Panc1 (cell line): ENCODE measurements at regions not wholly inside any gene's neighbourhood (a gene's known extent, or its start where the extent isn't known, plus 50 kb on each side); places are given as distances from the start of the nearest gene placed in this dataset.

Experiments
- POLR2AphosphoS5 ChIP-seq: IDR thresholded peaks from 2 replicates; pipeline ENCODE4 v1.6.1; 2012; ENCODE audit warnings: mild to moderate bottlenecking, low read depth, low read length, moderate library complexity
- SIN3A ChIP-seq: IDR thresholded peaks from 2 replicates; pipeline ENCODE4 v1.6.1; 2012; ENCODE audit warnings: low read depth, mild to moderate bottlenecking, low read length, moderate library complexity, borderline replicate concordance; ENCODE audit not compliant: insufficient read depth
- TCF7L2 ChIP-seq: IDR thresholded peaks from 2 replicates; pipeline ENCODE4 v1.6.1; 2011; ENCODE audit warnings: mild to moderate bottlenecking, low read depth, low read length, inconsistent platforms
- TF ChIP-seq, protein P1 (sequence below): fragments of 450-650 bp; IDR thresholded peaks from 2 replicates; pipeline ENCODE4 v1.5.1; 2017; ENCODE audit warnings: mild to moderate bottlenecking
- TF ChIP-seq, protein P2 (sequence below), 2 experiments: IDR thresholded peaks; 2 replicates each; pipeline ENCODE4 v1.6.1; 2011 to 2012; ENCODE audit warnings: low read depth in 2 of 2, control low read depth in 1 of 2, low read length in 1 of 2, mild to moderate bottlenecking in 1 of 2, moderate library complexity in 1 of 2; ENCODE audit not compliant: insufficient read depth in 1 of 2

DNA sequence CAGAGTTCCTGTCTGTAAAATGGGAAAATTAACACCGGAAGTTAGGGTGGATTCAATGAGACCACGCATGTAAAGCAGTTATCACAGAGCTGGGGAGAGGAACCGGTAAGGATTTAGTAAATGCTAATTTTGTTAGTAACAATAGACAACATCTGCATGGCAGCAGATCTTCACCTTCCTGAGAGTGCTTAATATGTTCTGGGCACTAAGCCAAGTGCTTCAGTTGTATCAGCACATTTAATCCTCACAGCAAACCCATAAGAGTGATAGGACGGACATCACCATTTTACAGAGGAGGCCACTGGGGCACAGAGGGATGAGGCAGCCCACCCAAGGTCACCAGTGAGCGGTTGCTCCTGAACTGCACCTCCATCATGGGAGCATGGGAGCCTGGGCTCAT, 189.4 kb downstream of the WNT5A start:
- TF ChIP-seq, protein P1, sequence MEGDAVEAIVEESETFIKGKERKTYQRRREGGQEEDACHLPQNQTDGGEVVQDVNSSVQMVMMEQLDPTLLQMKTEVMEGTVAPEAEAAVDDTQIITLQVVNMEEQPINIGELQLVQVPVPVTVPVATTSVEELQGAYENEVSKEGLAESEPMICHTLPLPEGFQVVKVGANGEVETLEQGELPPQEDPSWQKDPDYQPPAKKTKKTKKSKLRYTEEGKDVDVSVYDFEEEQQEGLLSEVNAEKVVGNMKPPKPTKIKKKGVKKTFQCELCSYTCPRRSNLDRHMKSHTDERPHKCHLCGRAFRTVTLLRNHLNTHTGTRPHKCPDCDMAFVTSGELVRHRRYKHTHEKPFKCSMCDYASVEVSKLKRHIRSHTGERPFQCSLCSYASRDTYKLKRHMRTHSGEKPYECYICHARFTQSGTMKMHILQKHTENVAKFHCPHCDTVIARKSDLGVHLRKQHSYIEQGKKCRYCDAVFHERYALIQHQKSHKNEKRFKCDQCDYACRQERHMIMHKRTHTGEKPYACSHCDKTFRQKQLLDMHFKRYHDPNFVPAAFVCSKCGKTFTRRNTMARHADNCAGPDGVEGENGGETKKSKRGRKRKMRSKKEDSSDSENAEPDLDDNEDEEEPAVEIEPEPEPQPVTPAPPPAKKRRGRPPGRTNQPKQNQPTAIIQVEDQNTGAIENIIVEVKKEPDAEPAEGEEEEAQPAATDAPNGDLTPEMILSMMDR = no peak
- TF ChIP-seq SIN3A (no peak), POLR2AphosphoS5 (no peak), TCF7L2 (no peak)
- TF ChIP-seq, protein P2, sequence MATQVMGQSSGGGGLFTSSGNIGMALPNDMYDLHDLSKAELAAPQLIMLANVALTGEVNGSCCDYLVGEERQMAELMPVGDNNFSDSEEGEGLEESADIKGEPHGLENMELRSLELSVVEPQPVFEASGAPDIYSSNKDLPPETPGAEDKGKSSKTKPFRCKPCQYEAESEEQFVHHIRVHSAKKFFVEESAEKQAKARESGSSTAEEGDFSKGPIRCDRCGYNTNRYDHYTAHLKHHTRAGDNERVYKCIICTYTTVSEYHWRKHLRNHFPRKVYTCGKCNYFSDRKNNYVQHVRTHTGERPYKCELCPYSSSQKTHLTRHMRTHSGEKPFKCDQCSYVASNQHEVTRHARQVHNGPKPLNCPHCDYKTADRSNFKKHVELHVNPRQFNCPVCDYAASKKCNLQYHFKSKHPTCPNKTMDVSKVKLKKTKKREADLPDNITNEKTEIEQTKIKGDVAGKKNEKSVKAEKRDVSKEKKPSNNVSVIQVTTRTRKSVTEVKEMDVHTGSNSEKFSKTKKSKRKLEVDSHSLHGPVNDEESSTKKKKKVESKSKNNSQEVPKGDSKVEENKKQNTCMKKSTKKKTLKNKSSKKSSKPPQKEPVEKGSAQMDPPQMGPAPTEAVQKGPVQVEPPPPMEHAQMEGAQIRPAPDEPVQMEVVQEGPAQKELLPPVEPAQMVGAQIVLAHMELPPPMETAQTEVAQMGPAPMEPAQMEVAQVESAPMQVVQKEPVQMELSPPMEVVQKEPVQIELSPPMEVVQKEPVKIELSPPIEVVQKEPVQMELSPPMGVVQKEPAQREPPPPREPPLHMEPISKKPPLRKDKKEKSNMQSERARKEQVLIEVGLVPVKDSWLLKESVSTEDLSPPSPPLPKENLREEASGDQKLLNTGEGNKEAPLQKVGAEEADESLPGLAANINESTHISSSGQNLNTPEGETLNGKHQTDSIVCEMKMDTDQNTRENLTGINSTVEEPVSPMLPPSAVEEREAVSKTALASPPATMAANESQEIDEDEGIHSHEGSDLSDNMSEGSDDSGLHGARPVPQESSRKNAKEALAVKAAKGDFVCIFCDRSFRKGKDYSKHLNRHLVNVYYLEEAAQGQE (IDR thresholded peaks at IDR 0.05; ENCODE audit: insufficient read depth in 1 of 2, low read depth in 2 of 2, low read length in 1 of 2) = no peak
